Activated naive CD8-positive, alpha-beta T cell treated with anti-CD3 and anti-CD28 coated beads, Interleukin-2, amount 10 ng/mL, durations not matched to agents 7 days and 5 days (primary cell): ENCODE measurements at regions not wholly inside any gene's neighbourhood (a gene's known extent, or its start where the extent isn't known, plus 50 kb on each side); places are given as distances from the start of the nearest gene placed in this dataset.
"Not testable (repeated sequence)": the region's sequence is repeated elsewhere in the genome, so short reads cannot be mapped to it uniquely, and the experiment has no call there.

Source experiments
- ATAC-seq: fragments of 150-1000 bp; cut with Tn5 transposase; one replicate; pipeline ENCODE4 v1.10.0; 2021; ENCODE audit warnings: low read depth, moderate library complexity
- POLR2A ChIA-PET: fragments of 350-600 bp; sonication (Branson Sonifier 250); formaldehyde crosslinking; loops from one replicate; lab custom pipeline; 2021; ENCODE audit warnings: antibody characterized with exemption; lab: Charles Lee
- DNase-seq: peaks from one replicate; pipeline ENCODE4 v3.0.0; 2021
- H3K27ac Mint-ChIP-seq: one replicate; pipeline ENCODE4 v1.8.0; 2022; ENCODE audit warnings: mild to moderate bottlenecking, mixed read lengths
- H3K27me3 Mint-ChIP-seq: one replicate; pipeline ENCODE4 v1.8.0; 2022; ENCODE audit warnings: mild to moderate bottlenecking, moderate library complexity, mixed read lengths
- H3K36me3 Mint-ChIP-seq: one replicate; pipeline ENCODE4 v1.8.0; 2021; ENCODE audit warnings: mild to moderate bottlenecking, mixed read lengths
- H3K4me1 Mint-ChIP-seq: one replicate; pipeline ENCODE4 v1.8.0; 2021; ENCODE audit warnings: mixed read lengths
- H3K4me3 Mint-ChIP-seq: one replicate; pipeline ENCODE4 v1.8.0; 2022; ENCODE audit warnings: mild to moderate bottlenecking, moderate library complexity, mixed read lengths
- H3K9me3 Mint-ChIP-seq: one replicate; pipeline ENCODE4 v1.8.0; 2021; ENCODE audit warnings: mixed read lengths

GRCh38 chr12:82300611-82301010, 57.6 kb downstream of the CCDC59 start:
- no peaks in the 10 kb centered on the region for H3K36me3 Mint-ChIP-seq
- DNase-seq, result no peak
- H3K27me3 Mint-ChIP-seq, result no peaks in the 10 kb centered on the region
- no peak overlapping the region for H3K27ac Mint-ChIP-seq
- POLR2A ChIA-PET, result no interaction called here
- ATAC-seq, result no peak
- no peak overlapping the region for H3K4me3 Mint-ChIP-seq
- no peaks in the 10 kb centered on the region for H3K4me1 Mint-ChIP-seq
- no peaks in the 10 kb centered on the region for H3K9me3 Mint-ChIP-seq

GRCh38 chr12:82299319-82300025, 58.7 kb downstream of the CCDC59 start:
- no peak for DNase-seq
- Mint-ChIP-seq H3K4me3 (no peak overlapping the region), H3K27ac (no peak overlapping the region), H3K27me3 (no peaks in the 10 kb centered on the region), H3K9me3 (no peaks in the 10 kb centered on the region), H3K4me1 (no peaks in the 10 kb centered on the region), H3K36me3 (no peaks in the 10 kb centered on the region)
- POLR2A ChIA-PET, result no interaction called here
- no peak for ATAC-seq

GRCh38 chr12:82290415-82290814, 67.8 kb downstream of the CCDC59 start:
- POLR2A ChIA-PET, result no interaction called here
- no peaks in the 10 kb centered on the region for H3K27me3 Mint-ChIP-seq
- H3K9me3 Mint-ChIP-seq, result no peaks in the 10 kb centered on the region
- no peak overlapping the region for H3K4me3 Mint-ChIP-seq
- H3K36me3 Mint-ChIP-seq, result no peaks in the 10 kb centered on the region
- DNase-seq, result no peak
- no peak overlapping the region for H3K27ac Mint-ChIP-seq
- no peaks in the 10 kb centered on the region for H3K4me1 Mint-ChIP-seq
- no peak for ATAC-seq

GRCh38 chr12:82281335-82281734, 76.9 kb downstream of the CCDC59 start:
- H3K27me3 Mint-ChIP-seq, ATAC-seq, DNase-seq, H3K4me3 Mint-ChIP-seq, H3K4me1 Mint-ChIP-seq, H3K27ac Mint-ChIP-seq, POLR2A ChIA-PET, H3K36me3 Mint-ChIP-seq, H3K9me3 Mint-ChIP-seq: not testable (repeated sequence)

- peaks cover 2% of the 10 kb centered on the region for H3K9me3 Mint-ChIP-seq
- H3K27me3 Mint-ChIP-seq, result no peaks in the 10 kb centered on the region
- DNase-seq (no peak), ATAC-seq (no peak)
- POLR2A ChIA-PET, result no interaction called here
- no peaks in the 10 kb centered on the region for H3K4me1 Mint-ChIP-seq
- H3K36me3 Mint-ChIP-seq, result no peaks in the 10 kb centered on the region
- H3K4me3 Mint-ChIP-seq, result no peak overlapping the region
- no peak overlapping the region for H3K27ac Mint-ChIP-seq
Observed at GRCh38 chr12:82279536-82280058, 78.6 kb downstream of the CCDC59 start.

GRCh38 chr12:82277582-82277981, 80.6 kb downstream of the CCDC59 start:
- H3K9me3 Mint-ChIP-seq, result peaks cover 2% of the 10 kb centered on the region
- ATAC-seq, result no peak

GRCh38 chr12:82242729-82243128, 115.5 kb downstream of the CCDC59 start:
- DNase-seq (no peak), ATAC-seq (no peak)
- Mint-ChIP-seq H3K4me3 (no peak overlapping the region), H3K27ac (no peak overlapping the region), H3K27me3 (no peaks in the 10 kb centered on the region), H3K36me3 (no peaks in the 10 kb centered on the region), H3K9me3 (peaks cover 1% of the 10 kb centered on the region), H3K4me1 (no peaks in the 10 kb centered on the region)
- POLR2A ChIA-PET, result no interaction called here

More at GRCh38 chr12:82277582-82277981, 80.6 kb downstream of the CCDC59 start:
- Mint-ChIP-seq H3K27ac (no peak overlapping the region), H3K36me3 (no peaks in the 10 kb centered on the region), H3K4me1 (no peaks in the 10 kb centered on the region), H3K4me3 (no peak overlapping the region), H3K27me3 (no peaks in the 10 kb centered on the region)
- POLR2A ChIA-PET, result no interaction called here
- no peak for DNase-seq

- DNase-seq, result no peak
- Mint-ChIP-seq H3K27me3 (no peaks in the 10 kb centered on the region), H3K27ac (no peak overlapping the region), H3K4me1 (no peaks in the 10 kb centered on the region), H3K9me3 (peaks cover 1% of the 10 kb centered on the region), H3K36me3 (no peaks in the 10 kb centered on the region), H3K4me3 (no peak overlapping the region)
- ATAC-seq, result no peak
- POLR2A ChIA-PET, result no interaction called here
Observed at GRCh38 chr12:82225871-82226270, 132.3 kb downstream of the CCDC59 start.

GRCh38 chr12:82223426-82223825, 134.8 kb downstream of the CCDC59 start:
- peaks cover 1% of the 10 kb centered on the region for H3K9me3 Mint-ChIP-seq
- POLR2A ChIA-PET, result no interaction called here
- no peak overlapping the region for H3K27ac Mint-ChIP-seq
- H3K4me3 Mint-ChIP-seq, result no peak overlapping the region
- no peaks in the 10 kb centered on the region for H3K27me3 Mint-ChIP-seq
- no peak for DNase-seq
- no peak for ATAC-seq
- H3K4me1 Mint-ChIP-seq, result no peaks in the 10 kb centered on the region
- H3K36me3 Mint-ChIP-seq, result no peaks in the 10 kb centered on the region

GRCh38 chr12:82216475-82216874, 141.7 kb downstream of the CCDC59 start:
- Mint-ChIP-seq H3K27me3 (no peaks in the 10 kb centered on the region), H3K36me3 (no peaks in the 10 kb centered on the region), H3K9me3 (peaks cover 4% of the 10 kb centered on the region), H3K27ac (no peak overlapping the region), H3K4me3 (no peak overlapping the region), H3K4me1 (no peaks in the 10 kb centered on the region)
- POLR2A ChIA-PET, result no interaction called here
- no peak for ATAC-seq
- no peak for DNase-seq

- DNase-seq, result no peak
- Mint-ChIP-seq H3K27me3 (no peaks in the 10 kb centered on the region), H3K27ac (no peak overlapping the region), H3K4me1 (no peaks in the 10 kb centered on the region), H3K36me3 (no peaks in the 10 kb centered on the region), H3K4me3 (no peak overlapping the region), H3K9me3 (peaks cover 6% of the 10 kb centered on the region)
- POLR2A ChIA-PET, result no interaction called here
- ATAC-seq, result no peak
Observed at GRCh38 chr12:82213761-82214160, 144.4 kb downstream of the CCDC59 start.

- DNase-seq (no peak), ATAC-seq (no peak)
- H3K9me3 Mint-ChIP-seq, result peaks cover 8% of the 10 kb centered on the region
- POLR2A ChIA-PET, result no interaction called here
- H3K36me3 Mint-ChIP-seq, result no peaks in the 10 kb centered on the region
- no peaks in the 10 kb centered on the region for H3K4me1 Mint-ChIP-seq
- H3K4me3 Mint-ChIP-seq, result no peak overlapping the region
- no peak overlapping the region for H3K27ac Mint-ChIP-seq
- no peaks in the 10 kb centered on the region for H3K27me3 Mint-ChIP-seq
Observed at GRCh38 chr12:82210882-82211281, 147.3 kb downstream of the CCDC59 start.

GRCh38 chr12:82209533-82209932, 148.7 kb downstream of the CCDC59 start:
- H3K27me3 Mint-ChIP-seq, result no peaks in the 10 kb centered on the region
- no peaks in the 10 kb centered on the region for H3K36me3 Mint-ChIP-seq
- no peak overlapping the region for H3K27ac Mint-ChIP-seq
- H3K4me1 Mint-ChIP-seq, result no peaks in the 10 kb centered on the region
- no peak for ATAC-seq
- no peak overlapping the region for H3K4me3 Mint-ChIP-seq
- DNase-seq, result no peak
- POLR2A ChIA-PET, result no interaction called here
- peaks cover 5% of the 10 kb centered on the region for H3K9me3 Mint-ChIP-seq

GRCh38 chr12:82207556-82207955, 150.6 kb downstream of the CCDC59 start:
- POLR2A ChIA-PET, result no interaction called here
- peaks cover 7% of the 10 kb centered on the region for H3K9me3 Mint-ChIP-seq
- H3K36me3 Mint-ChIP-seq, result no peaks in the 10 kb centered on the region
- no peak overlapping the region for H3K27ac Mint-ChIP-seq
- no peak for DNase-seq
- no peak for ATAC-seq
- no peaks in the 10 kb centered on the region for H3K27me3 Mint-ChIP-seq
- no peak overlapping the region for H3K4me3 Mint-ChIP-seq
- H3K4me1 Mint-ChIP-seq, result no peaks in the 10 kb centered on the region
